Stimulated activated CD4-positive, alpha-beta T cell treated with anti-CD3 and anti-CD28 coated beads, Interleukin-12 subunit alpha, Interleukin-12 subunit beta, amount 100 ng/mL, for 24 hours (primary cell): ENCODE measurements at regions not wholly inside any gene's neighbourhood (a gene's known extent, or its start where the extent isn't known, plus 50 kb on each side); places are given as distances from the start of the nearest gene placed in this dataset.
"Not testable (repeated sequence)": the region's sequence is repeated elsewhere in the genome, so short reads cannot be mapped to it uniquely, and the experiment has no call there.

Experiments
- DNase-seq, 2 experiments: peaks; one replicate each; pipeline ENCODE4 v3.0.0-alpha.2; 2020; ENCODE audit warnings: low read depth in 2 of 2

DNA sequence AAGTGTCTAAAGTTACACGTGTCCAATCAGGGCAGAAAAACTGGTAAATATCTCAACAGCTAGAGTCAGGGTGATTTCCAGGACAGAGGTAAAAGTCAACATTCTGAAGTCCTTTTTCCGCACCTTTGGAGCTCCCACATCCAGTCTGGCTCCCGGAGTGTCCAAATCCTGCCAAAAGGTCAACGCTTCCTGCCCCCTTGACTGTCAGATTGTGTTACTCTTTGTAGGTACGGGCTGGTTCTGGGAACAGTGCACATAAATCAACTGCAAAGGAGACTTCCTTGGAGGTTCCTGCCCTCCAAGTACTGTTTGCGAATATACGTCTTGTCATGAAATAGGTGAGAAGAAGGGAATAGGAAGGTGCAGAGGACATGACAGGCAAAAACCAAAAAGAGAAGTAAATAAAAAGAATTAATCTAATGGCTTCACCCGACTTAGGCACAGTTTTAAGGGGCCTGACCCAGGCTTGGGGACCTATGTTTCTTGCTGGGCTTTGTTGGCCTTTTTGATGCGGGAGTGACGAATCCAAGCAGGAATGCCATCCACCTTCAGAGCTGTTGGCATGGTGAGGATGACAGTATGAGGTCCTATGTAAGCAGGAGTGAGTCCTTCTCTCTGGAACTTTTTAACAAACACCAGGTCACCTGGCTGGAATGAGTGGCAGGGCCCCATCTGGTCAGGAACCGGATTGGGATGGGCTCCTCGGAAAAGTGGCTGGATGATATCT is 155.4 kb downstream of the TRIM27 start:
- no peak for DNase-seq

GRCh38 chr6:28769626-28770402 is 154.0 kb downstream of the TRIM27 start:
- no peak for DNase-seq

DNA sequence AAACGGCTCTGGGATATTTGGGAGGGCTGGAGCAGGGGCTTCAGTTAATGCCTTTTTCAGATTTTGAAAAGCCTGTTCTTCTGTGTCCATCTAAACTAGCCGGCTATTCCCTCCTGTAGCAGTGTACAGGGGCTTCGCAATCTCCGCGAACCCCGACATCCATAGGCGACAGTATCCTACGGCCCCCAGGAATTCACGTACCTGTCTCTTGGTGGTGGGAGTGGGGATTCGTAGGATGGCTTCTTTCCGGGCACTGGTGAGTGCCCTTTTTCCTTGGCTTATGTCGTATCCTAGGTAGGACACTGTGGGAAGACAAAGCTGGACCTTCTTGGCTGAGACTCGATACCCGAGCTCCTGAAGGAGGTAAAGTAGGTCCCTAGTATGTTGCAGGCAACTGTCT is 153.1 kb downstream of the TRIM27 start:
- no peak for DNase-seq

DNA sequence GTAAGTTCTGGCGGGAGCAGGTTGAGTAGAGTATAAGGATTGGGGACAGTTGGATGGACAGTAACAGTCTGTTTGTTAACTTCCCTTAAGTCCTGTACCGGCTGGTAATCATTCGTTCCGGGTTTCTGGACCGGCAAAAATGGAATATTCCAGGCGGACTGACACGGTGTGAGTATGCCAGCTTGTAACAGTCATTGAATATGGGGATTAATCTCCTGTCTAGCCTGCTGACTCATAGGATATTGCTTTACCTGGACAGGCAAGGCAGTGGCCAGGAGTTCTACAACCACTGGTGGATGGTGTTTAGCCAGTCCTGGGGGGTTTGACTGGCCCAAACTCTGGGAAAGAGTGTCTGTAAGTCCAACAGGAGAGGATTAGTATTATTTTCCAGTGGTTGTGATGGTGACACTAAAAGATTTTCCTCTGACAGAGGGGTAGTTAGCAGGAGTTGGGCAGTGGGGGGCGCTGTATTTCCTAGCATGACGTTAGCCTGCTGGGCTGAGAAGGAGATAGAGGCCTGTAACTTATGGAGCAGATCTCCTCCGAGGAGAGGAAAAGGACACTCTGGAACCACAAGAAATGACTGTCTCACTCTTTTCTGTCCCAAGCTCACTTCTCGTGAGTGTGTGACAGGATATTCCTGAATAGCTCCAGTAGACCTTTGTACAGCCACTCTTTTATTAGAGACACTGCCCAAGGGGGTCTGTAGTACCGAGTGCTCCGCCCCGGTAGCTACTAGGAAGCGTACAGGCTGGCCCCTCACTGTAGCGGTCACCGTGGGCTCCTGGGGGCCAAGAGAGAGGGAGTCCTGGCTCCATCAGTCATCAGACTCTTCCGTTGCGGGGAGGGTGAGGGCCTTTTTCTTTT is 152.2 kb downstream of the TRIM27 start:
- DNase-seq, result no peak

DNA sequence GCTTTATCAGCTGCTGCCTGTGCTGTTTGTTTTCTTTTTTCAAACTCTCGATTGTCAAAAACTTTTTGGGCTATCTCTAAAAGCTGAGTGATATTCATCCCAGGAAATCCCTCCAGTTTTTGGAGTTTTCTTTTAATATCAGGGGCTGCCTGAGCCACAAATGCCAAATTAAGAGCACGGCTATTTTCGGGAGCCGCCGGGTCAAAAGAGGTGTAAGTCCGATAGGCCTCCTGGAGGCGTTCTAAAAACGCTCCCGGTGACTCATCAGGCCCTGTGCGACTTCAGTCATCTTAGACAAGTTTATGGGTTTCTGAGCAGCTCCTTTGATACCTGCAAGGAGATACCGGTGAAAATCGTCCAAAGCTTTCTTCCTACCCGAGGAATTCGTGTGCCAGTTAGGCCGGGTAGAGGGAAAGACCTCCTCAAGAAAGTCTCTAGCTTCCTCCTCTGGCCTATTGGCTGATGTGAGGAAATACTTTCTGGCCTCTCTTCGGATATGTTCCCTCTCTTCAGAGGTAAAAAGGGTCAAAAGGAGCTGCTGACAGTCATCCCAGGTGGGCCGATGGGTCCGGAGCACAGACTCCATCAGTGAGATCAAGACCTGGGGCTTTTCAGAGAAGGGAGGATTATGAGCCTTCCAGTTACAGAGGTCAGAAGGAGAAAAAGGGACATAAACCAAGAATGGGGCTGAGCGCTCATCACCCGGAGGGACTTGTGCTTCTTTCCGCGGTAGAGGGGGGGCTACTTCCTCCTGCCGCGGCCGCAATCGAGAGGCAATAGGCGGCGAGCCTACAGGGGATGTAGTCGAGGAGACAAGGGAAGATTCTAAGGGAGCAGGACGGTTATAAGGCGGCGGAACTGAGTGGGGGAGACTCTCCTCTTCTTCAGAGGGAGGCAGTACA is 151.1 kb downstream of the TRIM27 start:
- no peak for DNase-seq

GRCh38 chr6:28774292-28775051 is 149.3 kb downstream of the TRIM27 start:
- DNase-seq, result no peak

GRCh38 chr6:28775052-28775376 is 148.8 kb downstream of the TRIM27 start:
- no peak for DNase-seq

- no peak for DNase-seq
Measured at GRCh38 chr6:28775405-28776129, 148.2 kb downstream of the TRIM27 start.

DNA sequence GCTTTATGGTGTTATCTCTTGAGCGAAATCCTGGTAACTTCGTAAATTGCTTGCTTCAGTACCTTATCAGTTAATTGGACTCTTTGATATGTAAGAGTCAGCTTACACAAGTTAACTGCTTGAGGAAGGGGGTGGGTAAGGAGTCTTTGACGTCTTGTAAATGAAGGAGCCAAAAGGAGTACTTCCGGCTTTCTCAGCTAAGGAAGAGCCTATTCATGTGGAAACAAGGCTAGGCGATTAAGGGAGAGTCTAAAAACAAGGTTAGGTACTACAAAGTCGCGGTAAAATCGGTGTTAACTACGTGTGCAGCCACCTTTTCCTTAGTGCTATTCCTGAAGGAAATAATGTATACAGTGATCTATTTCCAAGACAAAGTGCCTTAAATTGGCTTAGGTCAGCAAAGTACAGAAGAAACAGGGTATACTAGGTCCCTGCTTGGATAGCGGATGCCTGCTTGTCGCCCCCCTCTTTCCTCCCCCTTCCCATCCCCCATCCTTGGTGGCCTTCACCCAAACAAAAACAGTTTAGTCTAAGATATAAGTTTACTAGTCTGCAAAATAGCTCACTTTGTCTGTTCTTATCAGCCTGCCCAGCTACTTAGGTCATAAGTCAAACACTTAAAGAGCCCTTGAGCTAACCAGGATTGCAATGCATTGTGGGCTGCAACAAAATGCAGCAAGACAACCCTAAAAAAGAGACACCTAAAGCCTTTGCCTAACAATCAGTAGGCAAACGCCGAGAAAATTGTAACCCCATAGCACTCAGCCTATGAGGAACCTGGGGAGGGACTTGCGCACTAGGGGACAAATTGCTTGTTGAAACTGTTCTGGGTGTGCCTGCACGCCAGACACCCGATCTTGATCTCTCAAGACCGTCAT is 147.3 kb downstream of the TRIM27 start:
- no peak for DNase-seq

DNA sequence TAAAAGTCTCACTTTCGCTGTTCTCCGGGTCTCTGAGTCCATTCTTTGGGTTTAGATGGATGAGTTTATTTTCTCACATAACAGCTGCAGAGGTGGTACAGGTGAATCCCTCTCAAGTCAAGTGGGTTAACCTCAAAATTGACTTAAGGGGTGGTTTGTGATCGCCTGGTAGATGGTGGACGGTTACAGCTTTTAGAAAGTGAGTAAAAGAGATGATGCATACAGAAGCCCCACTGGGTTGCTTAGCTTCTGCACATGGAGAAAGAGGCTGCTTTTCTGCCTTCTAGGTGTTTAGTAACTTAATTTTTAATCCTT is 146.7 kb downstream of the TRIM27 start:
- no peak for DNase-seq

GRCh38 chr6:28782113-28782673 is 141.6 kb downstream of the TRIM27 start:
- no peak for DNase-seq

GRCh38 chr6:28785962-28786679 is 137.7 kb downstream of the TRIM27 start:
- DNase-seq, result no peak

DNA sequence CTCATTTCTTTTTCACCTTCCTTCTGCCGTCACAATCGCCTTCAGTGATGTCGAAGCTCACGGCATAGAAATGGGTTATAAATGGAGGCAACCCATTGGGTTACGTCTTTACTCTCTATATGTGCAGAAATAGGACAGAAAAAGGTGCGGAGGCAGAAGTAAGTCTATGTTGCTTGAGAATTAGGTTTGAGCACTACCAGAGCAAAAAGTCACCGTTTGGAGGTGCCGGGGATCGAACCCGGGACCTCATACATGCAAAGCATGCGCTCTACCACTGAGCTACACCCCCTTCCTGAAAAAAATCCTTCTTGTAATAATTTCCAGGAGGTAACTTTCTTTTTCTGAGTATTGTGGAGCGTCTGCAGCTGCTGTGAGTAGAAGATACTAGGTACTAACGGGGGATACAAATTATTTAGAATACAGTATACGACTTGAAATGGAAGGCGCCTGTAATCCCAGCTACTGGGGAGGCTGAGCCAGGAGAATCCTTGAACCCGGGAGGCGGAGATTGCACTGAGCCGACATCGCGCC is 134.2 kb downstream of the TRIM27 start:
- peak in 1 of 2 experiments; percentile 51 for DNase-seq

- no peak for DNase-seq
Measured at GRCh38 chr6:28791002-28791383, 132.8 kb downstream of the TRIM27 start.

DNA sequence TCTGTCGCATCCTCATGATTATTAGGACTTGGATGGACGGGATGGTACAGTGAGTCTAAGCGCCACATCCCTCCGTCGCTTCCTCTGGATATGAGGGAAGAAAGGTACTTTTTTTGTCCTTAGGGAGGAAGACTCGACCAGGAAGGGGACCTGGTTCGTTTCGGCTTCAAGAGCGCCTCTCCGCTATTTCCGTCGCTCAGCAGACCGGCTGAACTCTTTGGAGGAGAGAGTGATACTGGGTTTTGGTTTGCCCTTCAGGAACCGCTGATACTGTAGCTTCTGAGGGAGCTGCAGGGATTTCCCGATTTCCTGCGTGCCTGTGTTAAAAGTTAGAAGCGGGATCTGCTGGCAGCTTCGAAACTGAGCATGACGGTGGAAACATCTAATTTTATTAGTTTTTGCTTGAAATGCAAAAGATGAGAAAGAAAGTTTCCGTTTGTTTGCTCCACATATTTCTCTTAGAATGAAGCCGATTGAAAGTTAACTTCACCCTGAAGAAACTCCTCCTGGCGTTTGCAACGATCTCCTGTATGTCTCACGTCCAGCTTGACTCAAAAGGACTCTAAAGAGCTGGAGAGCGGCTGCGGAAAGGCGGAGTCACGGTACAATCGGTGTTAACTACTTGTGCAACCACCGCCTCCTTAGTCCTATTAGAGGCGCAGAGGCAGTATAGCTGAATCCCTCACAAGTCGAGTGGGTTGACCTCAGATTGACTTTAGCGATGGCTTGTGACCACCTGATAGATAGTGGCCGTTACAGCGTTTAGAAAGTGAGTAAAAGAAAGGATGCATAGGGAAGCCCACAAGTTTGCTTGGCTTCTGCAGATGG is 129.4 kb downstream of the TRIM27 start:
- no peak for DNase-seq

DNA sequence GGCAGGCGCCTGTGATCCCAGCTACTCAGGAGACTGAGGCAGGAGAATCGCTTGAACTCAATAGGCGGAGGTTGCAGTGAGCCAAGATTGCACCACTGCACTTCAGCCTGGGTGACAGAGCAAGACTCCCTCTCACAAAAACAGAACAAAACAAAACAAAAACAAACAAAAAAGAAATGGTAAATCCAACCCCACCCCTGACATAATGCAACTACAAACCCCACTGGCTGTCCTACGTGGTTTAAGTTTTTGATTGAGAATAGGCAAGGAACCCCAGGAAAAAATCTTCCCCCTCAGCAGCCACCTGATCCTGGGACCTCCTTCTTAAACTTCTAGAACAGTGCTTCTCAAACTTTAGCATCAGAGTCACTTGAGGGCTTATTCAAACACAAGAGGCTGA is 123.1 kb downstream of the TRIM27 start:
- not testable (repeated sequence) for DNase-seq
